ENCODE measurements at regions not wholly inside any gene's neighbourhood (a gene's known extent, or its start where the extent isn't known, plus 50 kb on each side); places are given as distances from the start of the nearest gene placed in this dataset.

DNA sequence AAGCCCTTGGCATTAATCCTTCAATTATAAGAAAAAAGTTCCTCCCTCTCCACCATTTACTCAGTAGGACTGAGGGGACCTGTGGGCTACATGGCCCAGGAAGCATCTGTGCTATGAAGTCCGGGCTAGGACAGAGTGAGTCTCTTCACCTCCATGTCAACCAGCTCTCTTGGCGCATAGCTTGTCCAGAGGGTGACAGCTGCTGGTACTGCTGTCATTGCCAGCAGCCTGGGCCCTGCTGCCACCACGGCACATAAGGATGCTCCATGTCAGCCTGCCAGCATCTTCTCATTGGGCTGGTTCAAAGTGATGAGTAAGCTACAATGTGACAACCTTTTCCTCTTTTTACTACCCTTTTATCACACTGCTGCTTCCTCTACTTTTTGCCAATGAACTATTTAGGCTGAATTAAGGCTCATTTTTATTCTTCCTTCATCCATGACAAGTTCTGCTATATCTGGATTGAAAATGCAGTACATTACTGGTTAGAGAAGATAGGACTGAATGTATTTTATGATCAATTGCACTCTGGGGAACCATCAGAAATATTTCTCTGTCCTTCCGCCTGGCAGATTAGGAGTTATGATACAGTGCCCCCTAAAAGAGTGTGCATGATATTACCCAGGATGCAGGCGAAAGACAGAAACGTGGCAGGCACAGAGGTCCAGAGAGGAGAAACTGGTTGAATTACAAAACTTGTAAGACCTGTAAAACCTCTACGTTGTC is 258.9 kb upstream of the TNP1 start:
- no peak overlapping the region for H3K4me3 ChIP-seq (ENCODE audit: low read depth, low read length)
- no peak for DNase-seq (ENCODE audit: low read depth)
- TF ChIP-seq, protein P1, sequence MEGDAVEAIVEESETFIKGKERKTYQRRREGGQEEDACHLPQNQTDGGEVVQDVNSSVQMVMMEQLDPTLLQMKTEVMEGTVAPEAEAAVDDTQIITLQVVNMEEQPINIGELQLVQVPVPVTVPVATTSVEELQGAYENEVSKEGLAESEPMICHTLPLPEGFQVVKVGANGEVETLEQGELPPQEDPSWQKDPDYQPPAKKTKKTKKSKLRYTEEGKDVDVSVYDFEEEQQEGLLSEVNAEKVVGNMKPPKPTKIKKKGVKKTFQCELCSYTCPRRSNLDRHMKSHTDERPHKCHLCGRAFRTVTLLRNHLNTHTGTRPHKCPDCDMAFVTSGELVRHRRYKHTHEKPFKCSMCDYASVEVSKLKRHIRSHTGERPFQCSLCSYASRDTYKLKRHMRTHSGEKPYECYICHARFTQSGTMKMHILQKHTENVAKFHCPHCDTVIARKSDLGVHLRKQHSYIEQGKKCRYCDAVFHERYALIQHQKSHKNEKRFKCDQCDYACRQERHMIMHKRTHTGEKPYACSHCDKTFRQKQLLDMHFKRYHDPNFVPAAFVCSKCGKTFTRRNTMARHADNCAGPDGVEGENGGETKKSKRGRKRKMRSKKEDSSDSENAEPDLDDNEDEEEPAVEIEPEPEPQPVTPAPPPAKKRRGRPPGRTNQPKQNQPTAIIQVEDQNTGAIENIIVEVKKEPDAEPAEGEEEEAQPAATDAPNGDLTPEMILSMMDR (conservative IDR thresholded peaks at IDR 0.05; ENCODE audit: low read depth, low read length) = no peak

DNA sequence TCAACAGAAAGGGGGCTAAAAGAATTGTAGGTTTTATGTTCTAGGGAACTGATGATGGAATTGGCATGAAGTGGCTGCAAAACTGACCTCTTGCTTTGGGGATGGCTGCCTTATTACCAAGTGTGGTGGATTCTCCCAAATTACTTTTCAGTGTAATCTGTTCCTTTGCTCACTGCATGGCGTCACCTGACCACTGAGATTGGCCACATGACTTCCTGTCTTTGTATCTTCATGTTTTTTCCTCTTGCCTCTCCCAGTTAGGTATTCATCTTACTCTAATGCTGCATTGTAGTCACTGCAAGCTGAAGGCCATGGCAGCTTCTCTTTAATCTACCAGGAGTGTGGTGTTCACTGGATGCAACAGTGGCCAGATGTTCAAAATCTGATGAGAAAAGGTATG is 257.7 kb upstream of the TNP1 start:
- DNase-seq (ENCODE audit: low read depth) = no peak
- no peak overlapping the region for H3K4me3 ChIP-seq (ENCODE audit: low read depth, low read length)
- TF ChIP-seq, protein P1 (conservative IDR thresholded peaks at IDR 0.05; ENCODE audit: low read depth, low read length) = no peak

DNA sequence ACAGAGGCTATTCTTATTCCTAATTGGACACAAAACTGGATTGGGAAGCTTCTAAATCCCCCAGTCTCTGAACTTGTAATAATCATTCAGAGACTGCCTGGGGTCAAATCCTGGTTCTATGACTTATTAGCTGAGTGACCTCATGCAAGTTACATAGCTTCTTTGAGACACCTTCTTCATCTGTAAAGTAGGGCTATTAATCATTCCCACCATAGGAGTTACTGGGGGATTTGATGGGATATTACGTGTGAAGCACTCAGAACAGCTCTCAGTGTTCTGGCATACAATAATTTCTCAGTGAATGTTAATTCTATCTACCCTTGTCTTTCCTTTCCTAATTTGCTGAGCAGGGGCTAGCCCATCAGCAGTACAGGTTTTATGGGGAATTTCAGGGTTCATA is 256.7 kb upstream of the TNP1 start:
- TF ChIP-seq, protein P1 (conservative IDR thresholded peaks at IDR 0.05; ENCODE audit: low read depth, low read length) = no peak
- no peak for DNase-seq (ENCODE audit: low read depth)
- no peak overlapping the region for H3K4me3 ChIP-seq (ENCODE audit: low read depth, low read length)

DNA sequence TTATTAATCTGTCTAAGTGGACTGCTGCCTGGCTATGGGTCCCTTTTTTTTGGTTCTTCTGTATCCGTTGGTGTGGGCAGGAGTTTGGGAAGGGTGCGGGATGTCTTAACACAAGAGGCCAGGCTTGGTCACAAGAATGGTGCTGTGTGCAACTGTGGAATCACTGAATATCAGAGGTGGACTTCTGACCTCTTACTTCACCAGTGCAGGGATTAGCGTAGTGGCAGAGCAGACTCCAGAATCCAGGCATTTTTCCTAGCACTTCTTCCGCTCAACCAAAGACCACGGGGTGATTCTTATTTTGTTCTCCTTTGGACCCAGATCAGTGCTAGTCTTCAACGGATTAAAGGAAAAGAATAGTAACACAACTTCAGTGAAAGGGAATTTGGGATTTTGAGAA is 254.3 kb upstream of the TNP1 start:
- TF ChIP-seq, protein P1 (conservative IDR thresholded peaks at IDR 0.05; ENCODE audit: low read depth, low read length) = no peak
- DNase-seq (ENCODE audit: low read depth) = no peak
- H3K4me3 ChIP-seq (ENCODE audit: low read depth, low read length) = no peak overlapping the region

DNA sequence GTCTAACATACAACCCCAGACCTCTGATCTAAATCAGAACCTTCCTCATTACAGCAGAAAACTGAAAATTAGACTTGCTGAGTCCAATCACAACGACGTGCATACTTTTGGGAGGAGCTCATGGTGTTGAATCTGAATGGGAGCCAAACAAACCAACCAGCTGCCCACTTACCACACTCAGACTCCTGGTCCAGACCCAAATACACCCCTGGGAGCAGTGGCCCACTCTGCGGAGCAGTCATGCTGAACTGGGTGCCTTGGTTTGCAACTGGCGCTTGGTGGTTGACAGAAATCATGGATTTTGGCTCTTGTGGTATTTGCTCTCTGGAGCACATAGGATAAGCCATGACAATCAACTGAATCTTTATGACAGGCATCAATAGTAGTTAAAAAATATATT is 253.6 kb upstream of the TNP1 start:
- H3K4me3 ChIP-seq (ENCODE audit: low read depth, low read length) = no peak overlapping the region
- TF ChIP-seq, protein P1 (conservative IDR thresholded peaks at IDR 0.05; ENCODE audit: low read depth, low read length) = no peak
- no peak for DNase-seq (ENCODE audit: low read depth)

DNA sequence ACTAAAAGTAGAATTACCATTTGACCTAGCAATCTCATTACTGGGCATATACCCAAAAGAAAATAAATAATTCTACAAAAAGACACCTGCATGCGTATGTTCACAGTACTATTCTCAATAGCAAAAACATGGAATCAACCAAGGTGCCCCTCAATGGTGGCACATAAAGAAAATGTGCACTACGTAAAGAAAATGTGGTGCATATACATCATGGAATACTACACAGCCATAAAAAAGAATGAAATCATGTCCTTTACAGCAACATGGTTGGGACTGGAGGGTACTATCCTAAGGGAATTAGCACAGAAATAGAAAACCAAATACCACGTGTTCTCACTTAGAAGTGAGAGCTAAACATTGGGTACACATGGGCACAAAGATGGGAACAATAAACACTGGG is 250.7 kb upstream of the TNP1 start:
- TF ChIP-seq, protein P1 (conservative IDR thresholded peaks at IDR 0.05; ENCODE audit: low read depth, low read length) = no peak
- no peak overlapping the region for H3K4me3 ChIP-seq (ENCODE audit: low read depth, low read length)
- DNase-seq (ENCODE audit: low read depth) = no peak

DNA sequence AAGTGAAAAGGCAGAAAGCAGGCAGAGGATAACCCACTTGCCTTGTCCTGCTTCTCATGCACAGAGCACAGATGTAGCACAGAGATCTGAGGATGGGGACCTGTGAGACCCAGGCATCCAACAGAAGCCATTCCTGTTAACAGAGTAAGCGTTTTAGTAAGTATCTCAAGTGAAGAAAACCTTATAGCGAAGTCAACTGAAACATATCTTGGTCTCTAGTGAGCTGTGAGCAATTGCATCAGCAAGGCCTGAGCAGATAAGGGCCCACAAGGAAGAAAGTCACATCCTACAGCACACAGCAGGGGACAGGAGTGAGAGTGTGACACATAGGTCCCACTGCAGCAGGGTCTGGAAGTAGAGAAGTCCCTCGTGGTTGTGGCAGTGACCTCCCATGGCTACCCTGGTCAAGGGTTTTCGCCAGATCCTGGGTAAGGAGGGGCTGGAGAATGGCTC is 248.7 kb upstream of the TNP1 start:
- H3K4me3 ChIP-seq (ENCODE audit: low read depth, low read length) = no peak overlapping the region
- TF ChIP-seq, protein P1 (conservative IDR thresholded peaks at IDR 0.05; ENCODE audit: low read depth, low read length) = no peak
- no peak for DNase-seq (ENCODE audit: low read depth)

Data from epithelial cell of proximal tubule (primary cell).